ENCODE measurements at regions not wholly inside any gene's neighbourhood (a gene's known extent, or its start where the extent isn't known, plus 50 kb on each side); places are given as distances from the start of the nearest gene placed in this dataset.

- Histone ChIP-seq H3K79me2 (ENCODE audit: control insufficient read depth, insufficient read depth, low read length) (no peaks in the 10 kb centered on the region), H3K4me3 (replicated peaks in 1 of 4; ENCODE audit: control extremely low read depth in 1 of 4, insufficient read depth in 1 of 4, low read depth in 3 of 4, low read length in 4 of 4) (no peak overlapping the region), H3K4me2 (ENCODE audit: extremely low read depth, insufficient read depth, low read length) (no peak overlapping the region), H3K9me3 (ENCODE audit: control insufficient read depth, insufficient read depth, low read depth, low read length) (no peaks in the 10 kb centered on the region), H4K20me1 (ENCODE audit: control insufficient read depth, extremely low read depth, insufficient read depth, low read length) (no peaks in the 10 kb centered on the region), H3K9ac (ENCODE audit: insufficient read depth, low read length) (no peak overlapping the region), H3K4me1 (ENCODE audit: control insufficient read depth, extremely low read depth, insufficient read depth, low read length) (no peaks in the 10 kb centered on the region), H3K27me3 (ENCODE audit: control insufficient read depth, insufficient read depth, low read length) (no peaks in the 10 kb centered on the region), H2AFZ (ENCODE audit: low read length) (no peak overlapping the region), H3K36me3 (ENCODE audit: control insufficient read depth, insufficient read depth, low read length) (no peaks in the 10 kb centered on the region), H3K27ac (ENCODE audit: insufficient read depth, low read length) (no peak overlapping the region)
- TF ChIP-seq, protein P1, sequence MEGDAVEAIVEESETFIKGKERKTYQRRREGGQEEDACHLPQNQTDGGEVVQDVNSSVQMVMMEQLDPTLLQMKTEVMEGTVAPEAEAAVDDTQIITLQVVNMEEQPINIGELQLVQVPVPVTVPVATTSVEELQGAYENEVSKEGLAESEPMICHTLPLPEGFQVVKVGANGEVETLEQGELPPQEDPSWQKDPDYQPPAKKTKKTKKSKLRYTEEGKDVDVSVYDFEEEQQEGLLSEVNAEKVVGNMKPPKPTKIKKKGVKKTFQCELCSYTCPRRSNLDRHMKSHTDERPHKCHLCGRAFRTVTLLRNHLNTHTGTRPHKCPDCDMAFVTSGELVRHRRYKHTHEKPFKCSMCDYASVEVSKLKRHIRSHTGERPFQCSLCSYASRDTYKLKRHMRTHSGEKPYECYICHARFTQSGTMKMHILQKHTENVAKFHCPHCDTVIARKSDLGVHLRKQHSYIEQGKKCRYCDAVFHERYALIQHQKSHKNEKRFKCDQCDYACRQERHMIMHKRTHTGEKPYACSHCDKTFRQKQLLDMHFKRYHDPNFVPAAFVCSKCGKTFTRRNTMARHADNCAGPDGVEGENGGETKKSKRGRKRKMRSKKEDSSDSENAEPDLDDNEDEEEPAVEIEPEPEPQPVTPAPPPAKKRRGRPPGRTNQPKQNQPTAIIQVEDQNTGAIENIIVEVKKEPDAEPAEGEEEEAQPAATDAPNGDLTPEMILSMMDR (conservative IDR thresholded peaks at IDR 0.05 in 1 of 2, IDR thresholded peaks at IDR 0.05 in 1 of 2; ENCODE audit: low read depth in 1 of 2, low read length in 2 of 2), result no peak
- no peak for TF ChIP-seq EZH2 (IDR thresholded peaks at IDR 0.05; ENCODE audit: low read length, missing control alignments)
- DNase-seq (ENCODE audit: low read depth in 2 of 2), result no peak
Observed at GRCh38 chr18:78753240-78753639, 226.4 kb upstream of the SALL3 start.

- Histone ChIP-seq H3K4me2 (ENCODE audit: extremely low read depth, insufficient read depth, low read length) (no peak overlapping the region), H3K4me3 (replicated peaks in 1 of 4; ENCODE audit: control extremely low read depth in 1 of 4, insufficient read depth in 1 of 4, low read depth in 3 of 4, low read length in 4 of 4) (no peak overlapping the region), H3K9ac (ENCODE audit: insufficient read depth, low read length) (no peak overlapping the region), H3K79me2 (ENCODE audit: control insufficient read depth, insufficient read depth, low read length) (no peaks in the 10 kb centered on the region), H3K27ac (ENCODE audit: insufficient read depth, low read length) (no peak overlapping the region), H3K36me3 (ENCODE audit: control insufficient read depth, insufficient read depth, low read length) (no peaks in the 10 kb centered on the region), H4K20me1 (ENCODE audit: control insufficient read depth, extremely low read depth, insufficient read depth, low read length) (no peaks in the 10 kb centered on the region), H3K27me3 (ENCODE audit: control insufficient read depth, insufficient read depth, low read length) (no peaks in the 10 kb centered on the region), H3K9me3 (ENCODE audit: control insufficient read depth, insufficient read depth, low read depth, low read length) (no peaks in the 10 kb centered on the region), H2AFZ (ENCODE audit: low read length) (no peak overlapping the region), H3K4me1 (ENCODE audit: control insufficient read depth, extremely low read depth, insufficient read depth, low read length) (no peaks in the 10 kb centered on the region)
- TF ChIP-seq EZH2 (IDR thresholded peaks at IDR 0.05; ENCODE audit: low read length, missing control alignments), result no peak
- TF ChIP-seq, protein P1 (conservative IDR thresholded peaks at IDR 0.05 in 1 of 2, IDR thresholded peaks at IDR 0.05 in 1 of 2; ENCODE audit: low read depth in 1 of 2, low read length in 2 of 2), result no peak
- no peak for DNase-seq (ENCODE audit: low read depth in 2 of 2)
Observed at GRCh38 chr18:78754311-78755043, 225.1 kb upstream of the SALL3 start.

DNA sequence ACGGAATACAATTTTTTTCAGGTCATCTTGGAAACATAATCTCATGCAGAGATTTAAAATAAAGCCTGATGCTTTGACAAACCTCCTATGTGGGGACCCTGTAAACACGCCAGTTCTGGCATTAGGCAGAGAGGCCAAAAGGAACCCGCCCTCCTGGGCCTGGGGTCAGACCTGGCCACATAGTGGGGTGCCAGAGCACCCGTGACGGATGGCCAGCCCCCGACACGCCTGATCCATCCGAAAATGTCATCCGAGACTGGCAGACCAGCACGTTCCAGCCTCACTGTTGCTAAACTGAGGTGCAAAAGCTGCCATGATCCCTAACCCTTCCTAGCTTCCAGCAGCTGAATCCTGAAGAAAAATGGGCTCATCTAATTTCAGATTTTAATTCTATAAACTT is 222.6 kb upstream of the SALL3 start:
- Histone ChIP-seq H3K4me1 (ENCODE audit: control insufficient read depth, extremely low read depth, insufficient read depth, low read length) (no peaks in the 10 kb centered on the region), H3K27ac (ENCODE audit: insufficient read depth, low read length) (no peak overlapping the region), H3K9me3 (ENCODE audit: control insufficient read depth, insufficient read depth, low read depth, low read length) (no peaks in the 10 kb centered on the region), H3K9ac (ENCODE audit: insufficient read depth, low read length) (no peak overlapping the region), H3K36me3 (ENCODE audit: control insufficient read depth, insufficient read depth, low read length) (no peaks in the 10 kb centered on the region), H3K4me3 (replicated peaks in 1 of 4; ENCODE audit: control extremely low read depth in 1 of 4, insufficient read depth in 1 of 4, low read depth in 3 of 4, low read length in 4 of 4) (no peak overlapping the region), H2AFZ (ENCODE audit: low read length) (no peak overlapping the region), H4K20me1 (ENCODE audit: control insufficient read depth, extremely low read depth, insufficient read depth, low read length) (no peaks in the 10 kb centered on the region), H3K79me2 (ENCODE audit: control insufficient read depth, insufficient read depth, low read length) (no peaks in the 10 kb centered on the region), H3K4me2 (ENCODE audit: extremely low read depth, insufficient read depth, low read length) (no peak overlapping the region), H3K27me3 (ENCODE audit: control insufficient read depth, insufficient read depth, low read length) (no peaks in the 10 kb centered on the region)
- TF ChIP-seq, protein P1 (conservative IDR thresholded peaks at IDR 0.05 in 1 of 2, IDR thresholded peaks at IDR 0.05 in 1 of 2; ENCODE audit: low read depth in 1 of 2, low read length in 2 of 2), result no peak
- no peak for TF ChIP-seq EZH2 (IDR thresholded peaks at IDR 0.05; ENCODE audit: low read length, missing control alignments)
- DNase-seq (ENCODE audit: low read depth in 2 of 2), result no peak

Measured in fibroblast of lung (primary cell).